ENCODE measurements at regions not wholly inside any gene's neighbourhood (a gene's known extent, or its start where the extent isn't known, plus 50 kb on each side); places are given as distances from the start of the nearest gene placed in this dataset.
A peak's percentile ranks its signal among the peaks of the same experiment; 100 is the strongest.

- ChIA-PET CTCF (interaction anchor here (0.6 kb wide), 2 partner anchors 18 to 50 kb away, joined by 3 to 5 read pairs; no protein-coding TSS in a partner anchor), POLR2A (interaction anchor here (1.3 kb wide), 1 partner anchor 11 kb away, joined by 7 read pairs; no protein-coding TSS in a partner anchor)
- TF ChIP-seq GLI4 (tag by site-specific recombination; IDR thresholded peaks at IDR 0.05) (no peak), ZNF596 (tag by site-specific recombination; IDR thresholded peaks at IDR 0.05) (no peak), ZNF473 (tag by site-specific recombination; IDR thresholded peaks at IDR 0.05) (no peak), PRDM6 (tag by site-specific recombination; IDR thresholded peaks at IDR 0.05) (no peak), ZNF529 (tag by site-specific recombination; IDR thresholded peaks at IDR 0.05; ENCODE audit: insufficient replicate concordance) (no peak), ZNF530 (tag by site-specific recombination; IDR thresholded peaks at IDR 0.05; ENCODE audit: low read depth) (no peak), ZNF211 (tag by site-specific recombination; IDR thresholded peaks at IDR 0.05; ENCODE audit: low read depth) (no peak), ZSCAN30 (tag by site-specific recombination; IDR thresholded peaks at IDR 0.05) (peak; percentile 53; the same call in 1 of the 2 replicates), ZNF664 (tag by site-specific recombination; IDR thresholded peaks at IDR 0.05) (0 out of 2 replicates have a peak, but pooled peaks have one; percentile 7), ZNF580 (tag by site-specific recombination; IDR thresholded peaks at IDR 0.05) (0 out of 2 replicates have a peak, but pooled peaks have one; percentile 11), KLF17 (tag by site-specific recombination; IDR thresholded peaks at IDR 0.05) (peak; percentile 92), OSR2 (tag by site-specific recombination; IDR thresholded peaks at IDR 0.05) (peak; percentile 84), ZBTB49 (tag by site-specific recombination; IDR thresholded peaks at IDR 0.05; ENCODE audit: low read depth) (no peak), KLF9 (tag by site-specific recombination; IDR thresholded peaks at IDR 0.05; ENCODE audit: low read depth) (peak; percentile 62; the same call in 1 of the 2 replicates), ZBTB10 (tag by site-specific recombination; IDR thresholded peaks at IDR 0.05) (0 out of 2 replicates have a peak, but pooled peaks have one; percentile 23), ZNF350 (tag by site-specific recombination; IDR thresholded peaks at IDR 0.05) (no peak), ZNF292 (tag by site-specific recombination; IDR thresholded peaks at IDR 0.05; ENCODE audit: borderline replicate concordance, low read depth) (no peak), MYNN (tag by site-specific recombination; IDR thresholded peaks at IDR 0.05; ENCODE audit: borderline replicate concordance) (no peak), ZNF423 (tag by site-specific recombination; IDR thresholded peaks at IDR 0.05) (no peak), INSM2 (tag by site-specific recombination; IDR thresholded peaks at IDR 0.05) (peak; percentile 67), MZF1 (tag by site-specific recombination; IDR thresholded peaks at IDR 0.05; ENCODE audit: borderline replicate concordance) (no peak), GLI2 (tag by site-specific recombination; IDR thresholded peaks at IDR 0.05; ENCODE audit: borderline replicate concordance, low read depth) (no peak), ZNF629 (tag by site-specific recombination; IDR thresholded peaks at IDR 0.05) (peak; percentile 89), PRDM1 (tag by site-specific recombination; IDR thresholded peaks at IDR 0.05) (no peak), ZNF133 (tag by site-specific recombination; IDR thresholded peaks at IDR 0.05) (no peak), GLIS1 (tag by site-specific recombination; IDR thresholded peaks at IDR 0.05) (peak; percentile 90), BCL11A (tag by site-specific recombination; IDR thresholded peaks at IDR 0.05; ENCODE audit: low read depth) (no peak)
Observed at GRCh38 chr10:32139223-32140073, 83.2 kb upstream of the KIF5B start.

More at GRCh38 chr10:32139223-32140073, 83.2 kb upstream of the KIF5B start:
- H3K27ac ChIP-seq (ENCODE audit: extremely low read depth, low read depth, low read length): no peak overlapping the region
- H3K36me3 ChIP-seq (ENCODE audit: control insufficient read depth in 2 of 2, insufficient read depth in 1 of 2, low read length in 2 of 2): no peaks in the 10 kb centered on the region
- no peaks in the 10 kb centered on the region for H3K9me3 ChIP-seq (ENCODE audit: control insufficient read depth, insufficient read depth, low read depth, low read length)
- no peak overlapping the region for H3K4me3 ChIP-seq (ENCODE audit: low read depth, low read length)
- H3K4me1 ChIP-seq (ENCODE audit: control insufficient read depth, insufficient read depth, low read length): peaks cover 2% of the 10 kb centered on the region; the same call in 1 of the 2 replicates
